DMS153 treated with DMSO at 0.1 percent for 48 hours (cell line): ENCODE measurements at regions not wholly inside any gene's neighbourhood (a gene's known extent, or its start where the extent isn't known, plus 50 kb on each side); places are given as distances from the start of the nearest gene placed in this dataset.

Experiments
- DNase-seq: peaks from one replicate; lab custom pipeline; 2025; ENCODE audit not compliant: unreplicated experiment; lab: John Stamatoyannopoulos, UW

DNA sequence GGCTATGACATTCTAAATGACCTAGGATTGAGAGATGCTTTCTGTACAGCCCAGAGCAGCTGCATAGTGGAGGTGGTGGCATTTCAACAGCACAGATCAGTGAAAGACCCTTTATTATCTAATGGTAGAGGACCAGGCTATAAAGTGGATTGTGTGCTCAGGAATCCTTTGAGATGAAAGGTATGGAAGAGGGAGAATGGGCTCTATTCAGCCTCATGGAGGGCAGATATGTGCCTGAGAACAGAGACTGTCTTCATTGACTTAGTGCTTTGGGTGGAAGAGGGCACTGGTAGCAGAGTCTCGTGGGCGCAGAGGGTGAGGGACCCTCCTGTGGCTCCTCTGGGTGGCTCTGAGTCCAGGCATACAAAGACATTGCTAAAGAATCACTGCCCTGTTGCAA is 130.0 kb upstream of the SLC24A5 start:
- DNase-seq, result no peak

DNA sequence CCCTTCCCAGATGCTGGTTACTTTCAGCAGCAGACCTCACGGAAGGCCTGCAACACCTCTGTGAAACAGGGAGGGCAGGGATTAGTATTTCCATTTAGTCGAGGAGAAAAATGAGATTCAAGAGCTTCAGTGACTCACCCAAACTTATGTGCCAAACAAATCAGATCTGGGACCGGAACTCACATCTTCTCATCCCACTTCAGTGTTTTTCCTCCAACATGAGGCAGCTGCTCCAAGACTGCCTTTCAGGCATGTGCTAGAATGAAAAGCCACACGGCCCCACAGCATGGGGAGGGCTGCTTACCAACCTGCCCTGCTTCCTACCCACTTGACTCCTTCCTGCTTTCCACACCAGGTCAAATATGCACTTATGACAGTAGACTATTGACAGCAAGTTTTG is 129.4 kb upstream of the SLC24A5 start:
- DNase-seq, result no peak

DNA sequence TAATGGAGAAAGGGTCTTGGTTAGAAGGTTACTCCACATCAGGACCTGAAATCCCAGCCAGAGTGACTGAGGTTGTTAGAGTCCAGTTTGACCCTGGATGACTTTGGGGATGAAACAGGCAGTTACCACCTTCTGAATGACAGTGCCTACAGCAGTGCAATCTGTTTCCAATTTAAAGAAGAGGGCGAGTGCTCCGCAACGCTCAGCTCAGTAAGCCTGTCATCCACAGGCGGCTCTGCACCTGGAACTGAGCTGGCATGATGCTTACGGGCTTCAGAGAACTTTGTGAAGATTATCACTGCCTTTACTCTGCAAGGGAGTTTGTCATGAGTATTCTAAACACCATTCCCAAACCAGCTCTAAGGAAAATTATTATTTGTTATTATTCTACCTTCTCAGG is 127.7 kb upstream of the SLC24A5 start:
- no peak for DNase-seq

DNA sequence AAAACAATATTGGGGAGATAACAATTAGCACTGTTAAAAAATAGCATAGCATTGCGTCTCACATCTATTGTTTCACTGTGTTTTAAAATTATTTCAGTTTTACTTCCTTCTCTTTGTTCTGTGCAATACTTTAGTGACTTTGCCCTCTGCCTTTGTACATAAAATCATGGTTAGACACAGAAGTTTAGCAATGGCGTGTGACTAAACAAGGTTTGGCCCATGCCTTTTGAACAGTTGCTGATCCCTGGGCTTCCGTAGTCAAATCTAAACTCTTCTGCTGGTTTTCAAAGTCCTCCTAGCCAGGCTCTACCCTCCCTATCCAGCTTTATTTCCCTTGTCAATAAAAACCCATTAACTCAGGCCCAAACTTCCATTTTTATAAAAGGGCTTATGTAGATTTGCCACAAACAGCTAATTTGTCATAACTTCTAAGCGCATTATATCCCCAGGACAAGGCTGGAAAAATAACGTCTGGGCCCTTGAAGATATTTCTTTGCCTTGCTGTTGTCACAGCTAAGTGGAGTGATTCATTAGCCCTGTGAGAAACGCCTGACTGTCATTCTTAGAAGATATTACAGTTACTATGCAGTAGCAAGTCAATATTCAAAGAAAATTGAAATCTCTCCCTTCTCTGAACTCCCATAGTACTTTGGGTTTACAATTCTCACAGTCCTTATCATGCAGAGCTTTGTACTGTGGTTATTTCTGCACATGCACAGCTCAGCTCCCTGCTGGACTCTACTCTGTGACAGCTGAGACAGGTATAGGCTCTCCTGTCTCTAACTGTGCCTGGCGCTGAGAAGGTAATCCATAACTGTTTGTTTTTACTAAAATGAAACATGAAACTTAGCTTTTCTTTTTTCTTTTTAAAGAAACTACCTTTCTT is 123.4 kb upstream of the SLC24A5 start:
- no peak for DNase-seq

DNA sequence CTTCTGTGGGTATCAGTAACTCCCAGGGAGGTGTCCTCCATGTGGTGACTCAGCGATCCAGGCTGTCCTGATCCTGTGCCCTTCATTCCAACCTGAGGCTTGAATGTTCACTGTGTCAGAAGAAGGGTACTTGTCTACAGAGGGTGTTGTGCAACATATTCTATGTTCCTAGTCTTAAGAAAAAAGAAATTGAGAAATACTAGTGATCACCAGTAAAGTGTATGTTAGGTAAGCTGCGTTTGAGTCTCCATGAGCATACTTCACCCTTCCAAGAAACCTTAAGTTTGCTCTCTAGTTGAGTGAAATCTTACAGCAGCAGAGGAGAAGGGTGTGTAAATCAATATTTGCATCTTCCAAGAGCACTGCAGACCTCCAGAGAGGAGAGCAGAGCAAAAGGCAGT is 122.2 kb upstream of the SLC24A5 start:
- no peak for DNase-seq

DNA sequence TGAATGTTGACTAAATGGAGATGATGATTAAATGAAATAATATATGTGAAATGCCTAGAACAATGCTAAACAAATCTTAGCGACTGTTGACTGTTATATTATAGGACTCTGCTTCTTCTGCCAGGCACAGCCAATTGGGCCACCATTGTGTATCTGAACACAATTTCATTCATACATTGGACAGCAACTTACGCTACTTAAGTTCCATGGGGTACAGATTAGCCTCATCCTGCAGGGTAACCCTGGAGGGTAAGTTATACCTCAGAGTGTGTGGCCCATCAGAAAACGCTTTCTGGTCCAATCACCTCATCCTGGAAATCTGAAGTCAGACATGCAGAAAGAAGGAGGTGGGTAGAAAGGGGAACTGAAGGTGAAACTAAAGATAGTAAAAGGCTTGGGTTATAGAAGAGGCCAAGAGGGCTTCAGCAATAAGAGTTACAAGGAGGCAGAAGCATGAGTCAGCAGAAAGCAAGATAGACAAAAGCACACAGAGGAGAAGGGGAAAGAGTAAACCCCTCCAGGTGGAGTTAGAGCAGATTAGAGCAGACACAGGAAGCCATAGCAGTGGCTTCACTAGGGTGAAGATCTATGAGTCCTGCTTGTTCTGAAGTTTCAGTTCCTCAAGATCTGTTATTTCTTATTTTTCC is 119.3 kb upstream of the SLC24A5 start:
- DNase-seq, result no peak

DNA sequence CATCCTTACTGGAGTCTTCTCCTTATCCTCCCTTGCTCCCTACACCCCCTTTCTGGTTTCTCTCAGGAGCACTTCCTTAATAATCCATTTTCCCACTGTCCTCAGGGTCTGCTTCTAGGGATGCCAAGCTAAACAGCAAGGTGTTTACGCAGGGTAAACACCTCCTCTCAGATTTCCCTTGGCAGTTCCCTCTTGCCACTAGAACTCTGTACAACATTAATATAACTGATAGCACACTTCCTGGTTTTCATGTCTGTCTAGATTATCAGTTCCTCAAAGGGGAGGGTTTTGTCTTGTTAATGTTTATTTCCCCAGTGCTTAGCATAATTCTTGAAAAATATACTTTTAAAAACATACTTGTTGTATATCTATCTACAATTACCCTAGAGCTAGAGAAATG is 118.0 kb upstream of the SLC24A5 start:
- DNase-seq, result no peak

DNA sequence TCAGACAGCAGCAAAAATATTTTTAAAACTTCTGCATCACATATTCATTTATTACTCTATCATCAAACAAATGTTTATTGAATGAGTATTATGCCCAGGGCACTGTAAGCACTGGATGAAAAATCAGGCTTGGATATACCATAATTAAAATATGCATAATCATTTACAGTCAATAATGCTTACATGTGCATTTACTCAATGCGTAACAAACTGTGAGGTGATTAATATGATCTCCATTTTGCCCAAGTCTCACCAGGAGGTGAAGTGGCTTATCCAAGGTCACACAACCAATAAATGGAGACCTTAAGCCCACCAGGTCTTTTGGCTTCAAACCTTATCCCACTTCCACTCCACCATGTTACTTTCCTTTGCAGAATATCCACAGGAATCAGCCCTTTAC is 117.3 kb upstream of the SLC24A5 start:
- no peak for DNase-seq

DNA sequence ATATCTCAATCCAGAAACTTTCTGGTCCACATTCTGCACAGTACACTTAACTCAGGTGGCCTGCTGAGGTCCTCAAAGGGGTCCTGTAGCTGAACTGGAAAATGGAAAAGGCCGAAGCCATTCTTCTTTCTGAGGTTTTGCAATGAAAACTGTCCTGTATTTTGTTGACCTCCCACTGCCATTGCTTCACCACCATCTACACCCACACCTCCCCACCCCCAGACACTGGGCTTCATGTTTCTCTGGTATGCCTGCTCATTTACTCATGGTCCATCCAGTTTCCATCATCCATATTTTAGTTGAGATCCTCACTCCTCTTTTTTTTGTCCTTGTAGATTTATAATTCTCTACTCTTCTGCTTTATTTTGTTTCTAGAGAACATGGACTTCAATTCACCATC is 115.7 kb upstream of the SLC24A5 start:
- DNase-seq, result no peak

DNA sequence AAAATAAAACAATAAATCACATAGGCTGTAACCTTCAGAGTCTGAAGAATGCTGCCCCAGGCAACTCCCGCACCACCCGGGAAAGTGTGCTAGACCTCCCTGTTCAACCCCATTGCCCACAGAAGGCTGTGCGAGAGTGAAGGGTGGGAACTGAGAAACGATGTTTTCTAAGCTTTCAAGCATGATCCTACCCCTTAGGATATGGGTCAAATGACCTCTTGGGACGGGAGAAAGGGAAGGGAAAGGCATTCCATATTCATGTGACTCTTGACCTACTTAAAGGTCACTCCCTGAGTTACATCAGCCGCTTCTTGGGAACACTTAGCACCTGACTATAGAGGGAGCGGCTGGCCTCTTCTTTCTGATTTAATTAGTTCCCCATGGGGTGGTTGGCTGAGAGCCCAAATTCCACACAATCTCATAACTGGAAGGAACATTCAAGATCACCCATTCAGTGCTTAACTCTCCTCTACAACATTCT is 114.7 kb upstream of the SLC24A5 start:
- DNase-seq, result no peak

DNA sequence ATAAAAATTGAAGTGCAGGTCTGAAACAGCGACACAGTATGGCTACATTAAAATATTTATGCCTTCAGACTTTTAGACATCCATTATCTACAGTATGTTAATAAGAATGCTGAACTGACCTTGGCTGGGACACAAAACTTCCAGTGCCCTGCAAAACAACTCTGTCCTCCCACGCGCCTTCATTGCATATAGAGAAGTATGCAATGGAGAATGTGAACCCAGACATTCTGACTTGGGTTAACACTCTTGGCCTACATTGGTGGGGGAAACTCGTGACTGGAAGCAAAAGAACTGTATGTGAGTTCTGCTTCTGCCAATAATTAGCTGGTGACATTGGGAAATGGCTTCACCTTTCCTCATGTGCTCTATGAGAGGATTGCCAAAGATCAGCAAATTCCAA is 110.5 kb upstream of the SLC24A5 start:
- DNase-seq, result no peak

DNA sequence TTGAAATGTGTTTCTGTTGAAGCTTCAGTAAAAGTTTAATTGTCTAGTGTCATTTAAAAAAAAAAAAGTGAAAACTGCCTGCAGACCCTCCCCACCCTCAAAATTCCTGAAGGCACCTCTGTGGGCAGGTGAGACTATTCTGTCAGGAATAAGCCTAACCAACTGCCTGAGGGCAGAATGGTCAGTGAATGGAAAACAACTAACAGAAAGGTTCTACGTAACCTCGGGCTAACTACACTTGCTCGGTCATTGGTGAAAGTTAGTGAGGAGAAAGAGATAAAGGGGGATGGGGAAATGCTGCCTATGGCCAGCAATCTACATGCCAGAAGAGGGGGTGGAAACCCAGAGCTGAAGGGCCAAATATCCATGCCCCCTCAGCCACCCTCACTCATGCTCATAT is 108.6 kb upstream of the SLC24A5 start:
- no peak for DNase-seq

DNA sequence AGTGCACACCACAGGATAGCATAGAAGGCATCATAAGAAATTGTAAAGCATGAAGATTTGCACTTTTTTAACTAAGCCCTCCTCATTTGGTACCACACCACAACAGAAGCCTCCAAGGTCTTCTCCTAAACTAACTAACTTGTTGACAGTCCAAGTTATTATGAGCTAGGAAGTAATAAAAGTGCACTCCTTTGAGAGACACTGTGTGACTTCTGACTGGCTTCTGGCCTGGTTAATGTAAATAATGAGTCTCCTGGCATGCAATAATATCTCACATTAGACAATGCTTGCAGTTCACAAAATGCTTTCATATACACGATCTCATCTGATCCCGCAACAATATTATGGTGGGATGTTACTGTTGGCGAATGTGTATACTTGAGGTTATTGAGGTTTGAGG is 103.9 kb upstream of the SLC24A5 start:
- no peak for DNase-seq

DNA sequence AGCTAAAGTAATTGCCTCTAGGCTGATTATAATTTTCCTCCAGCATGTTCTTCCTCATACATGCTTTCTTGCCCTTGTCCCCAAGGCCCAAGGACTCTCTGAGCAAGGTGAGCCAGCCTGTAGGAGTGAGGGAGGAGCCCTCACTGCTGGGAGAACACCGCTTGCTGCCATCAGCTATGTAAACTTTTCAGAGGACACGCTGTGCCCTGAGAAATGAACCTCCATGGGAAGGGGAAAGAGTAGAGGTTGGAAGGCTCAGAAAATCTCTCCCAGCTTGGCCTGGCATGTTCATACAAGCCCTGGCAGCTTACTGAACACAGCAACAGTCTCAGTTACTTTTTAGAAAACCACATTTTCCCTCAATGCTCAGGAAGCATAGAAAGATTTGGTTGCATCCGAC is 103.0 kb upstream of the SLC24A5 start:
- no peak for DNase-seq

DNA sequence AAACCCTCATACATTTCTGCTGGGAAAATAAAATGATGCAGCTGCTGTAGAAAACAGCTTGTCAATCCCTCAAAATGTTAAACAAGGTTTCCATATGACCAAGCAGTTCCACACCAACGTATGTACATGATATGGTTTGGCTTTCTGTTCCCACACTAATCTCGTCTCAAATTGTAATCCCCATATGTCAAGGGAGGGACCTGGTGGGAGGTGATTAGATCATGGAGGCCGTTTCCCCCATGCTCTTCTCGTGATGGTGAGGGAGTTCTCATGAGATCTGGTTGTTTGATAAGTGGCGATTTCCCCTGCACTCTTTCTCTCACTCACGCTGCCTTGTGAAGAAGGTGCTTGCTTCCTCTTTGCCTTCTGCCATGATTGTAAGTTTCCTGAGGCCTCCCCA is 100.6 kb upstream of the SLC24A5 start:
- DNase-seq, result no peak

DNA sequence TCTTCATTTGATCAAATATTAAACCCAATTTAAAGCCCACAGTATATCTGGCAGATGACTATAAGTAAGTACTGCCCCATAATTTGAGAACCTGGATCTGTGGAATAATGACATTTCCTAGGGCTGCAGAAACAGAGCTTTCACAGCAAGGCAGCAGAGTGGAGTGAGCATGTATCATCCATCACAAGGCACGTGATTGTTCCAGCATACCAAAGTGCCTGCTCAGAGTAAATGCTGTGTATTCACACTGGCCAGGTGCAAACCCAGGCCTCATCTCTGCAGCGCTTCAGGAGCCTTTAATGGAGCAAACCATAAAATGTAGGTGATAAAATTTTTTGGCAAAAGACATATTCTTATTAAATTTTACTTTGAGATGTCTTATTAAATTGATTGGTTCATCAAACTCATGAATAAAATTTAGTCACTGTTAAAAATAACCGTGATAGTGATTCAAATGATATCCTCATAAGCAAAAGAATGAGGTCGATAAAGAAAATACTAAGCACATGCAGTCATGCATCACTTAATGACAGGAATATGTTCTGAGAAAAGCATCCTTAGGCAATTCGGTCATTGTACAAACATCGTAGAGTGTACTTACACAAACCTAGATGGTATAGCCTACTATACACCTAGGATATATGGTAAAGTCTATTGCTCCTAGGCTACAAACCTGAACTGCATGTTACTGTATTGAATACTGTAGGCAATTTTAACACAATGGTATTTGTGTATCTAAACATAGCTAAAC is 99.3 kb upstream of the SLC24A5 start:
- DNase-seq, result peak; percentile 23

DNA sequence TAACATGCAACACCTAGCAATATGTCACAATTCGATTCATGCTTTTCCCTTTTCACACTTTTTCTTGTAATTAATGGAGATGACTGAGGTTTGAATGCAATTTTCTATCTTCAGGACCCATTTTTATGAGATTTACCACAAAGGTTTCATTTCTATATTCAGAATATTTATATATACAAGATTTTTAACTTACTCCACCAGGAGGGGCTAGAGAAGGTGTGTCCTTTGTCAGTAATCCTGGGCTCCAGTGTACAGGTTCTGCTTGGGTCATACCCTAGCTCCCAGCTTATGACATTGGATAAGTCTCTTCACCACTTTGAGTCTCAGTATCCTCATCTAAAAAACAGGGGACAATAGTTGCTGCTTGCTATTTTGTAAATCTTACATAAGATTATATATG is 95.7 kb upstream of the SLC24A5 start:
- DNase-seq, result no peak

DNA sequence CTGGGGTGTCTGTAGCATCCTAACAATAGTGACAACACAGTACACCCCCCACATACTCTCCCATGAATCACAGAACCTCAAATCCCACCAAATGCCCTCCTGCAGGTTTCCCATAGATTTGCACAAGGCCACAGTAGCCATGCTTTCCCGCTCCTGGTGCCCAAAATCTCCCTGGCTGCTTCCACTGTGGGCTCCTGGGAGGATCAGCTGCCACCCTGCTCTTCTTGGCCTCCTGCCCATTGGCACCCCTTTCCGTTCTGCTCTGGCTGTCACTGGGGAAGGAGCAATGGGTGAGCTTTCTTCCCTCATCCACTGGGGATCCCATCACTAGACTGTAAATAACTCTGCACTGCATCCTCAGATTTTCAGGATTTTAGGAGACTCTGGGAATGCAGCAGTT is 92.1 kb upstream of the SLC24A5 start:
- no peak for DNase-seq

DNA sequence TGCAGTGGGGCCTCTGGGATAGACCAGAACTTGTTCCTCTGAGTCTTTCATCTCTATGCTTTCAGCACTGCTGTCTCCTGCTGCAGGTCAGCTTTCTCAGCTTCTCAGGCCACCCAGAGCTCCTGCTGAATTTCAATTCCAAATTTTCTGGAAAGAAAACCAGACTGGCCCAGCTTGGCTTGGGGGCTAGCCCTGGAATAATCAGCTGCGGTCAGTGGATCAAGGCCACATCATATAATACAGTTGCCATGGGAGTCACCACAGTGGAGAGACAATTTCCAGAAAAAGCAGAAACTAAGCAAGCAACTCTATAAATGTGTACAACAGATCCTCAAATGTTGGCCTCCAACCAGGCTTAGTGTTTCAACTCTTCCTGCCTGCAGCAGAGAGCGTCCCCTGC is 91.1 kb upstream of the SLC24A5 start:
- DNase-seq, result no peak

DNA sequence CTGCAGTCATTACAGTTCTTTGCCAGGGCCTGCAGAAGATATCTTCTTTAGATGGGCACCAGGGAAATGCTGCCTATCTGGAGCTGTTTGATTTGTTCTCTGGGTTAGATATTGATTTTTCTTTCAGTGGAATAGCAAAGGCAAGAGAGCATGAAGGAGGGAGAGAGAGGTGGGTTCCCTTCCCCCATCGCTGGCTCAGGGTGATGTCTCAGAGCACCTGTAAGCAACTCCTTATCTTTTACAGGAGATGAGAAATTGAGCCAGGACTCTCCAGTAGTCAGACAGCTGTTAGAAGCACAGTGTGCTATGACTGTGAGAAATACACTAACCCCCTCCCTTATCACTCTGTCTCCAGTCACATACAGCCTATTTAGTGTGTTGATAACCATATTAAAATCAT is 89.3 kb upstream of the SLC24A5 start:
- no peak for DNase-seq

DNA sequence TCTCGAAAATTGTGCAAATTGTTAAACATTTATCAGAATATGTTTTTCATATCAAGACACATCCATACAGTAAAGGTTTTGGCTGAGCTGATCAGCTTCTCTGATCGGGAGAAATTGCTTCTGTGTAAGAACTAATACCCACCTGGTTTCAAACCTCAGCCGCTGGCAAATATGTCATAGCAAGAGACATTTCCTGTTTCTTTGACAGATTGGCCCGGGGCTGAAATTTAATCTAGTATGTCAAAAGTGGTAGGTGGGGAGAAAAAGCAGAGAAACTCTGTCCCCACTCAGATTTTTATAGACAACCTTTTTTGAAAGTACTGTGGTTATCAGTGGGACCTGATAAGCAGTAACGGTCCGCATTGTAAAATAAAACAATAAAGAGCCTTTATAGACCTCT is 88.8 kb upstream of the SLC24A5 start:
- no peak for DNase-seq

DNA sequence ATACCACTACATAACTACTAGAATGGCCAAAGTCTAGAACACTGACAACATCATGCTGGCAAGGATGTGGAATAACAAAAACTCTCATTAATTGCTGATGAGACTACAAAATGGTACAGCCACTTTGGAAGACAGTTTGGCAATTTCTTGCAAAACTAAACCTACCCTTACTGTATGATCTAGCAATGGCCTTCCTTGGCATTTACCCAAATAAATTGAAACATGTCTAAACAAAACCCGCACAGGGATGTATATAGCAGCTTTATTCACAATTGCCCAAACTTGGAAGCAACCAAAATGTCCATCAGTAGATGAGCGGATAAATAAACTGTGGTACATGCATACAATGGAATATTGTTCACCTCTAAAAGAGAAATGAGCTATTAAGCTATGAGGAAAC is 87.9 kb upstream of the SLC24A5 start:
- no peak for DNase-seq
